Renal pelvis (tissue), 1 donor: ENCODE measurements at regions not wholly inside any gene's neighbourhood (a gene's known extent, or its start where the extent isn't known, plus 50 kb on each side); places are given as distances from the start of the nearest gene placed in this dataset.

Experiments used
- DNase-seq: peaks from one replicate; pipeline ENCODE4 v3.0.0-alpha.2; 2013

GRCh38 chr1:69233463-69233862 is 334.3 kb upstream of the LRRC7 start:
- DNase-seq: no peak

GRCh38 chr1:69244211-69244610 is 323.5 kb upstream of the LRRC7 start:
- no peak for DNase-seq

DNA sequence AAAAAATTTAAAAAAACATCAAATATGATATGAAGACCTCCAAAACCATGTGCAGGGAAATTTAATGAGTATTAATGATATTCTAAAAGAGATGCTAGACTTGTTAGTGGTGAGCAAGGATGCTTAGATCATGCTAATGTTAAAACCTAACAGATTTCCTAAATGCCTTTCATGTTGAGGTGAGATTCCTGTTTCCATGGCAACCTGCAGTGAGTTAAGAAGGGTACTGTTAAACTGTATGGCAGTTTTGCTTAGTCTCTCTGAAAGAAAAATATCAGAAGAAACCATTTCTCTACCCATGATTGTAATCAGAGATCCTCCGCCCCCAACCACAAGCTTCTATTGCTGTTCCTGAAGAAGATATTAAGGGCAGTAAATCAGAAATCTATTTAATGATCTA is 321.6 kb upstream of the LRRC7 start:
- DNase-seq: no peak

- DNase-seq: no peak
These were observed 321.0 kb upstream of the LRRC7 start for GRCh38 chr1:69246710-69247109.

- no peak for DNase-seq
These were observed 315.0 kb upstream of the LRRC7 start for GRCh38 chr1:69252696-69253095.

GRCh38 chr1:69256036-69256435 is 311.7 kb upstream of the LRRC7 start:
- DNase-seq: no peak

GRCh38 chr1:69258842-69259241 is 308.9 kb upstream of the LRRC7 start:
- DNase-seq: no peak

DNA sequence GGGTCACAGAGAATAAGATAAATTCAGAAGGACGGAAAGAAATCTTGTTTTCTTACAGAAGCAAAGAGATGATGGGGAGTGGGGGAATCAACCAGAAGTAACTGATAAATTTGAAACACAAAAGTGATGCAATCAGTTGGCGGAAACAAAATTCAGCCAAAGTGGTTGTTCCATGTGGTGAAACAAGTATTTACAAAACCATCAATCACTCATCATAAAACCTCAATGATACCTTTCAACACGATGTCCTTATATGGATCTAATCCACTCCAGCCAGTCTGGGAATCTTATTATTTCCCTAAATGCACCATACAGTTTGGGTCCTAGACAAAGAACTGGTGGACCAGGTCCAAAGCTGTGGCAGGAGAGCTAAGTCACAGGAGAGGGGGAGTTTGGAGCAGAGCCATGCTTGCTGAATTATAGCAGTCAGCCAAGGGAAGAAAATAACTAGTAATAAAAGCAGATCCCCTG is 303.8 kb upstream of the LRRC7 start:
- peak; percentile 85 for DNase-seq

DNA sequence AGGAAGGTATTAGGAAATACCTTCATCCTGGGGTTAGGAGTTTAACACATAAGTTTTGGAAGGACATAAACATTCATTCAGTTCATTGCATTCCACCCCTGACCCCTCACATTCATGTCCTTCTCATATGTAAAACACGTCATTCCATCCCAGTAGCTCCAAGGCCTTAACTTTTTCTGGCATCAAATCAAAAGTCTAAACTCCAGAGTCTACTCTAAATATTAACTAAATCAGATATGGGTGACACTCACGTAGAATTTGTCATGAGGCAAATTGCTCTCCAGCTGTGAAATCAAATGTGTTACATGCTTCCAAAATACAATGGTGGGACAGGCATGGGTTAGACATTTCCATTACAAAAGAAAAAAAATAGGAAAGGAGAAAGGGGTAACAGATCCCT is 298.2 kb upstream of the LRRC7 start:
- DNase-seq: peak; percentile 4

- DNase-seq: no peak
These were observed 296.1 kb upstream of the LRRC7 start for GRCh38 chr1:69271587-69272125.

DNA sequence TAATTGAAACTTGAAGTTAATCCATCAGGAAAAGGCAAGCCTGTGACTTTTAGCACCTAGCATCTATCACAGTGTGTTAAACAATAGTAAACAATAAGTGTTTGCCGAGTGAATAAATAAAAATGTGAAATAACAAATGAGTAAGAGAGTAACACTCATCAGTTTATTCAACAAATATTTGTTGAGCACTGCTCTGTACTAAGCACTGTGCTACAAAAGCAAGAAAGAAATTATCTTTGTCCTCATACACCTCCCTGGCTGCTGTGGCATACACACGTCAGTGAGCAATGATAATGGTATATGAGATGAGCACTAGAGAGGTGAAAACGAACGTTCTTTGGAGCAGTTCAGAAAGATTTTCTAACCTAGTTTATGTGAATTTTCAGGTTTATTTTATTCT is 295.0 kb upstream of the LRRC7 start:
- no peak for DNase-seq

- DNase-seq: no peak
These were observed 288.8 kb upstream of the LRRC7 start for GRCh38 chr1:69278923-69279322.

DNA sequence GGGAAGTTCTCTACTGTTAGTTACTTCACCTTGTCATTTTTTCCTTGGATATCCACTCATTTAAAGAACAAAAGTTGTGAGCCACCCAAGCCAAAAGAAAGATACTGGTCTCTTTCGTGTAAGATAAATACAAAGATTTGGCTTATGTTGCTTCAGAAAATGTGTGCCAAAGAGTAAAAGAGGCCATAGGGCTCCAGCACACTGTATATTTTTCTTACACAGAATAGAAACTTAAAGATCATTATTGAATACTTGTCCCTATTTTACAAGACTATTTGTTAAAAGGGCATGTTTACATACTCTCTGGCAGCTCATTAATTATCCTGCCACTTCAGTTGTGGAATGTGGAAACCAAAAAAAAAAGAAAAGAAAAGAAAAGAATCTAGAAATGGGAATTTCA is 284.2 kb upstream of the LRRC7 start:
- DNase-seq: no peak

- DNase-seq: no peak
These were observed 283.2 kb upstream of the LRRC7 start for GRCh38 chr1:69284508-69284907.

GRCh38 chr1:69288416-69288815 is 279.3 kb upstream of the LRRC7 start:
- peak; percentile 11 for DNase-seq

GRCh38 chr1:69290291-69290690 is 277.4 kb upstream of the LRRC7 start:
- DNase-seq: no peak

DNA sequence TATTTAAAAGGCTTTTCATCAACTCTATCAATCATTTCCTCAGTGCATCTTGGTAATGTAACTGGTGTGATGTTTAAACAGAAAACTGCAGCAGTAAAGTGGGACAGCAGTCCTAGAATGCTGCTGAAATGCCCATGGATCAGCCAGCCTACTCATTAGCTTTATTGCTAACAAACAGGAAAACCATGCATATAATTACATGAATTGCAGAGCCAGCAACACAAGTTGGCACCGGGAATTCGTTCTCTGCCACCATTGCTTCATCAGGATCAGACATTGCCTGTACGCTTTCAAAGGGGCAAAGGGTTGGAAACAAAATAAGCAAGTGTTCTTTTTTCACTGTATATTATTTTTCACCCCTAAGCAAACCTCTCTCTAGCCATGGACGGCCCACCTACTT is 276.2 kb upstream of the LRRC7 start:
- DNase-seq: no peak

DNA sequence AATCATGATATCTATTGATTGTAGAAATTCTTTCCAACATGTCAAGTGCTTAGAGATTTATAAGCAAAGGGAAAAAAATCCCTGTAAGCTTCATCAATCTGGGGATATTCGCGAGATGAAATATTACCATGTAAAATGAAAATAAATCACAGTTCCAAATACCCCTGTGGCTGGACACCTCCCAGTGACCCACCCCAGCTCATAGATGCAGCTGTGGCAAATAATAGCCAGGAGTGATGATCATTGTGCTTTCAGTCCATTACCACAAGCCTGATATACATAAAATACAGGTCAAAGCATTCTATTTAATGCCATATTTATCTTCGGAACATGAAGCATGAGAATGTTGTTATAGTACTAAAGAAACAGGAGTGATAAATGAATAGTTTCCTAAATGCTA is 274.9 kb upstream of the LRRC7 start:
- no peak for DNase-seq

DNA sequence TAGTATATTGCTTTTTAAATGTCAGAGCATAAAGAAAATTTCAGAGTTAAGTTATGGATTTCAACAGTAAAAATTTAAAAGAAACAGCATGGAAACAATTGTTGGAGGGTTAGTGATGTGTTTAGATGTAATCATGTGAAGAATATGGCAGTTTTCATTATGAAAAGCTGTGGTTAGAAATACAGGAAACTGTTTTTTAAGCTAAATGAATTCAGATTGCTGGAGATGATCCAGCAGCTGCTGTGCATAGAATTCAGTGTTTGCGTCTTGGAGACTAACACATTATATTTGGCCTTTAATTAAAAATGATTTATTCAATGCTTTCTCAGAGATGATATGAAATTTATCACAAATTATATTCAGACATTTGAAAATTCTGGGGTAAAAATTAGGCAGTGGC is 273.6 kb upstream of the LRRC7 start:
- DNase-seq: no peak

- DNase-seq: no peak
These were observed 272.5 kb upstream of the LRRC7 start for GRCh38 chr1:69295265-69295664.

- DNase-seq: no peak
These were observed 262.1 kb upstream of the LRRC7 start for GRCh38 chr1:69305621-69306020.

- DNase-seq: no peak
These were observed 255.5 kb upstream of the LRRC7 start for GRCh38 chr1:69312055-69312732.

GRCh38 chr1:69313118-69313517 is 254.6 kb upstream of the LRRC7 start:
- DNase-seq: no peak

DNA sequence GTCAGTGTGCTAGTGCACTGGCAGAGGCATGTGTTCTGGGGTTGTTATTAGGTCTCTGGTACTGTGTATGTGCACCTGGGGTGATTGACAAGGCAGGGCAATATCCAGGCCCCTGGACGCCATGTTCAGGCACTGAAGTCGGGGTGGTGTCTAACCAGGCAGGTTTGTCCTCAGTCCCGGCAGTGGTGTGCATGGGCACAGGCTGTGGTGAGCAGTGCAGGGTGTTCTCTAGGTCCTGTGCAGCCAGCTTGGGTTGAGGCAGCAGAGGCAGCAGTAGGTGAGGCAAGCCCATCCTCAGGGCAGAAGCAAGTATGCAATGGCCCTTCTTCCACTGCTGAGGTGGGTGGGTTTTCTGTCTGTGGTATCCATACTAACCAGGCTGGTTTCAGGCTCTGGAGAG is 252.3 kb upstream of the LRRC7 start:
- no peak for DNase-seq
